ENCODE measurements at regions not wholly inside any gene's neighbourhood (a gene's known extent, or its start where the extent isn't known, plus 50 kb on each side); places are given as distances from the start of the nearest gene placed in this dataset.

DNA sequence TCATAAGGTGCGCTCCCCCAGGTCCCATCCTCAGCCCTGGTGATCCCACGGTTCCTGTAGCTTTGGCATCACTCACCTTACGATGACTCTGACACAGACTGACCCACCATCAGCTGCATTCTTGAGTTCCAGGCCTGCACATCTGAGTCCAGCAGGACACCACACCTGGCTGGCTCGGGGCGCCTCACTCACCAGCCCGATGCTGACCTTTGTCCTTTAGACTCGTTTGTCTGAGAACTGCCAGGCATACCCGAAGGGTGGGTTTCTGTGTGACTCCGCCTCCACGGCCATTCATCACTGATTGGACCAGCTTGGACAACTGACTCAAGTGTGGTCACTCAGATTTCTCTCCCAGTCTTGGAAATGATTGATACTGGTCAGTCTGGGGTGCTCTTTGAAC is 129.4 kb upstream of the CSF3R start:
- no peak for ATAC-seq
- TF ChIP-seq SNAI2 (CRISPR knock-in tag; IDR thresholded peaks at IDR 0.05) (no peak), TCF4 (CRISPR knock-in tag; IDR thresholded peaks at IDR 0.05; ENCODE audit: borderline replicate concordance) (no peak), OSR1 (CRISPR knock-in tag; IDR thresholded peaks at IDR 0.05) (no peak), PPARA (CRISPR knock-in tag; IDR thresholded peaks at IDR 0.05; ENCODE audit: borderline replicate concordance) (no peak), TOX (CRISPR knock-in tag; IDR thresholded peaks at IDR 0.05; ENCODE audit: borderline replicate concordance) (no peak), ZFP30 (CRISPR knock-in tag; IDR thresholded peaks at IDR 0.05) (no peak), ZC3H10 (CRISPR knock-in tag; IDR thresholded peaks at IDR 0.05) (no peak), ZNF8 (CRISPR knock-in tag; IDR thresholded peaks at IDR 0.05) (no peak), GLIS3 (CRISPR knock-in tag; IDR thresholded peaks at IDR 0.05) (no peak), BACH2 (CRISPR knock-in tag; IDR thresholded peaks at IDR 0.05; ENCODE audit: borderline replicate concordance) (no peak)
- TF ChIP-seq, protein P1, sequence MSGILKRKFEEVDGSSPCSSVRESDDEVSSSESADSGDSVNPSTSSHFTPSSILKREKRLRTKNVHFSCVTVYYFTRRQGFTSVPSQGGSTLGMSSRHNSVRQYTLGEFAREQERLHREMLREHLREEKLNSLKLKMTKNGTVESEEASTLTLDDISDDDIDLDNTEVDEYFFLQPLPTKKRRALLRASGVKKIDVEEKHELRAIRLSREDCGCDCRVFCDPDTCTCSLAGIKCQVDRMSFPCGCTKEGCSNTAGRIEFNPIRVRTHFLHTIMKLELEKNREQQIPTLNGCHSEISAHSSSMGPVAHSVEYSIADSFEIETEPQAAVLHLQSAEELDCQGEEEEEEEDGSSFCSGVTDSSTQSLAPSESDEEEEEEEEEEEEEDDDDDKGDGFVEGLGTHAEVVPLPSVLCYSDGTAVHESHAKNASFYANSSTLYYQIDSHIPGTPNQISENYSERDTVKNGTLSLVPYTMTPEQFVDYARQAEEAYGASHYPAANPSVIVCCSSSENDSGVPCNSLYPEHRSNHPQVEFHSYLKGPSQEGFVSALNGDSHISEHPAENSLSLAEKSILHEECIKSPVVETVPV (CRISPR knock-in tag; IDR thresholded peaks at IDR 0.05) = no peak

DNA sequence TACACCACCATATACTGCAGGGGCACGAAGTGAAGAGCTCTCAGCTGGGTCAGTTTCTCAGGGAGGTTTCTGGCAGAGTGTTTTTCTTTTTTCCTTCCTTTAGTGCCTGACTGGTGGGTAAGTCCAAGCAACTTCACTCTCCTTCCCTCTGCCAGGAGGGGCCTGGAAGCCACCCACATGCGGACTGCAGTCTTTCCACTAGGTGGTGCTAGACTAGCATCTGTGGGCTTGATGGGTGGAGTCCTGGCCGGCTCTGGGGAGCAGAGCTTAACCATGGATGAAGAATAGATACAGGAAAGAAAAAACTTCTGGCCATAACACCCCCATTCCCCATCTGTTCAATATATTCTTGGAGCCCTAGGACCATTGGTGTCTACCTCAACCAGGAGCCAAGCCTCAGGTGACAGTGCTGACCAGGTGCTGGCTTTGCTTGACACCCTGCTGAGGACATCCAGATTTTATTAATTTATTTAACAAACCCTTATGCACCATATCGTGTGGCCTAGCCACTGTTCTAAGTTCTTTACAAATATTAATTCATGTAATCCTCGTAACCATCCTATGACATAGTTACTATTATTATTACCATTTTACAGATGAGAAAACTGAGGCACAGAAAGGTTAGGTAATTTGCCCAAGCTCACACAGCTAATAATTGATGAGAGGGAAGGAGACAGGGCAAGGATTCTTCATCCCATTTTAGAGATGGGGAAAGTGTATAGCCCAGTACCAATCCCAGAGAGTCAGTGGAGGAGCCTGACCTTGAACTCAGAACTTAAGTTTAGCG is 126.7 kb upstream of the CSF3R start:
- peak; percentile 87 for ATAC-seq
- TF ChIP-seq, protein P2, sequence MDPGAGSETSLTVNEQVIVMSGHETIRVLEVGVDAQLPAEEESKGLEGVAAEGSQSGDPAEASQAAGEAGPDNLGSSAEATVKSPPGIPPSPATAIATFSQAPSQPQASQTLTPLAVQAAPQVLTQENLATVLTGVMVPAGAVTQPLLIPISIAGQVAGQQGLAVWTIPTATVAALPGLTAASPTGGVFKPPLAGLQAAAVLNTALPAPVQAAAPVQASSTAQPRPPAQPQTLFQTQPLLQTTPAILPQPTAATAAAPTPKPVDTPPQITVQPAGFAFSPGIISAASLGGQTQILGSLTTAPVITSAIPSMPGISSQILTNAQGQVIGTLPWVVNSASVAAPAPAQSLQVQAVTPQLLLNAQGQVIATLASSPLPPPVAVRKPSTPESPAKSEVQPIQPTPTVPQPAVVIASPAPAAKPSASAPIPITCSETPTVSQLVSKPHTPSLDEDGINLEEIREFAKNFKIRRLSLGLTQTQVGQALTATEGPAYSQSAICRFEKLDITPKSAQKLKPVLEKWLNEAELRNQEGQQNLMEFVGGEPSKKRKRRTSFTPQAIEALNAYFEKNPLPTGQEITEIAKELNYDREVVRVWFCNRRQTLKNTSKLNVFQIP (CRISPR knock-in tag; IDR thresholded peaks at IDR 0.05; ENCODE audit: borderline replicate concordance, low read depth) = no peak
- TF ChIP-seq ZNF565 (CRISPR knock-in tag; conservative IDR thresholded peaks at IDR 0.05; ENCODE audit: low read depth) = no peak

DNA sequence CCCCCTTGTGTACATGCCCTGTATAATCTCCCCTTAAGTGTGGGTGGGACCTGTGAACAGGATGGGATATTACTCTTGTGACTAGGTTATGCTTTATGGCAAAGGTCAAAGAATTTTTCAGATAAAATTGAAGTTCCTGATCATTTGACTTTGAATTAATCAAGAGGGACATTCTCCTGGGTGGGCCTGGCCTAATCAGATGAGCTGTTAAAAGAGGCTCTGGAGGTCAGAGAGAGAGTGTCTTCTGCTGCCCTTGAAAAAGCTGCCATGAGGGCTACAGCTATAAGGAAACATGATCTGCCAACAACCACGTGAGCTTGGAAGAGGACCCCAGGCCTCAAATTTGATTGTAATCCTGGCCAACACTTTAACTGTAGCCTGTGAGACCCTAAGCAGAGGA is 125.6 kb upstream of the CSF3R start:
- TF ChIP-seq, protein P3, sequence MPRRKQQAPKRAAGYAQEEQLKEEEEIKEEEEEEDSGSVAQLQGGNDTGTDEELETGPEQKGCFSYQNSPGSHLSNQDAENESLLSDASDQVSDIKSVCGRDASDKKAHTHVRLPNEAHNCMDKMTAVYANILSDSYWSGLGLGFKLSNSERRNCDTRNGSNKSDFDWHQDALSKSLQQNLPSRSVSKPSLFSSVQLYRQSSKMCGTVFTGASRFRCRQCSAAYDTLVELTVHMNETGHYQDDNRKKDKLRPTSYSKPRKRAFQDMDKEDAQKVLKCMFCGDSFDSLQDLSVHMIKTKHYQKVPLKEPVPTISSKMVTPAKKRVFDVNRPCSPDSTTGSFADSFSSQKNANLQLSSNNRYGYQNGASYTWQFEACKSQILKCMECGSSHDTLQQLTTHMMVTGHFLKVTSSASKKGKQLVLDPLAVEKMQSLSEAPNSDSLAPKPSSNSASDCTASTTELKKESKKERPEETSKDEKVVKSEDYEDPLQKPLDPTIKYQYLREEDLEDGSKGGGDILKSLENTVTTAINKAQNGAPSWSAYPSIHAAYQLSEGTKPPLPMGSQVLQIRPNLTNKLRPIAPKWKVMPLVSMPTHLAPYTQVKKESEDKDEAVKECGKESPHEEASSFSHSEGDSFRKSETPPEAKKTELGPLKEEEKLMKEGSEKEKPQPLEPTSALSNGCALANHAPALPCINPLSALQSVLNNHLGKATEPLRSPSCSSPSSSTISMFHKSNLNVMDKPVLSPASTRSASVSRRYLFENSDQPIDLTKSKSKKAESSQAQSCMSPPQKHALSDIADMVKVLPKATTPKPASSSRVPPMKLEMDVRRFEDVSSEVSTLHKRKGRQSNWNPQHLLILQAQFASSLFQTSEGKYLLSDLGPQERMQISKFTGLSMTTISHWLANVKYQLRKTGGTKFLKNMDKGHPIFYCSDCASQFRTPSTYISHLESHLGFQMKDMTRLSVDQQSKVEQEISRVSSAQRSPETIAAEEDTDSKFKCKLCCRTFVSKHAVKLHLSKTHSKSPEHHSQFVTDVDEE (CRISPR knock-in tag; IDR thresholded peaks at IDR 0.05) = no peak
- no peak for TF ChIP-seq OSR1 (CRISPR knock-in tag; IDR thresholded peaks at IDR 0.05)
- TF ChIP-seq GLIS3 (CRISPR knock-in tag; IDR thresholded peaks at IDR 0.05) = no peak
- no peak for TF ChIP-seq ZNF565 (CRISPR knock-in tag; conservative IDR thresholded peaks at IDR 0.05; ENCODE audit: low read depth)
- no peak for TF ChIP-seq CSDC2 (CRISPR knock-in tag; IDR thresholded peaks at IDR 0.05)
- no peak for TF ChIP-seq ZNF70 (CRISPR knock-in tag; IDR thresholded peaks at IDR 0.05)
- no peak for TF ChIP-seq PPARA (CRISPR knock-in tag; IDR thresholded peaks at IDR 0.05; ENCODE audit: borderline replicate concordance)
- TF ChIP-seq ESRRG (CRISPR knock-in tag; IDR thresholded peaks at IDR 0.05) = no peak
- TF ChIP-seq, protein P2 (CRISPR knock-in tag; IDR thresholded peaks at IDR 0.05; ENCODE audit: borderline replicate concordance, low read depth) = no peak
- no peak for TF ChIP-seq SNAI2 (CRISPR knock-in tag; IDR thresholded peaks at IDR 0.05)
- no peak for TF ChIP-seq TOX (CRISPR knock-in tag; IDR thresholded peaks at IDR 0.05; ENCODE audit: borderline replicate concordance)
- TF ChIP-seq RARB (CRISPR knock-in tag; IDR thresholded peaks at IDR 0.05) = no peak
- TF ChIP-seq TCF4 (CRISPR knock-in tag; IDR thresholded peaks at IDR 0.05; ENCODE audit: borderline replicate concordance) = no peak
- TF ChIP-seq, protein P4, sequence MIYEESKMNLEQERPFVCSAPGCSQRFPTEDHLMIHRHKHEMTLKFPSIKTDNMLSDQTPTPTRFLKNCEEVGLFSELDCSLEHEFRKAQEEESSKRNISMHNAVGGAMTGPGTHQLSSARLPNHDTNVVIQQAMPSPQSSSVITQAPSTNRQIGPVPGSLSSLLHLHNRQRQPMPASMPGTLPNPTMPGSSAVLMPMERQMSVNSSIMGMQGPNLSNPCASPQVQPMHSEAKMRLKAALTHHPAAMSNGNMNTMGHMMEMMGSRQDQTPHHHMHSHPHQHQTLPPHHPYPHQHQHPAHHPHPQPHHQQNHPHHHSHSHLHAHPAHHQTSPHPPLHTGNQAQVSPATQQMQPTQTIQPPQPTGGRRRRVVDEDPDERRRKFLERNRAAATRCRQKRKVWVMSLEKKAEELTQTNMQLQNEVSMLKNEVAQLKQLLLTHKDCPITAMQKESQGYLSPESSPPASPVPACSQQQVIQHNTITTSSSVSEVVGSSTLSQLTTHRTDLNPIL (CRISPR knock-in tag; IDR thresholded peaks at IDR 0.05; ENCODE audit: low read depth) = no peak
- TF ChIP-seq, protein P5, sequence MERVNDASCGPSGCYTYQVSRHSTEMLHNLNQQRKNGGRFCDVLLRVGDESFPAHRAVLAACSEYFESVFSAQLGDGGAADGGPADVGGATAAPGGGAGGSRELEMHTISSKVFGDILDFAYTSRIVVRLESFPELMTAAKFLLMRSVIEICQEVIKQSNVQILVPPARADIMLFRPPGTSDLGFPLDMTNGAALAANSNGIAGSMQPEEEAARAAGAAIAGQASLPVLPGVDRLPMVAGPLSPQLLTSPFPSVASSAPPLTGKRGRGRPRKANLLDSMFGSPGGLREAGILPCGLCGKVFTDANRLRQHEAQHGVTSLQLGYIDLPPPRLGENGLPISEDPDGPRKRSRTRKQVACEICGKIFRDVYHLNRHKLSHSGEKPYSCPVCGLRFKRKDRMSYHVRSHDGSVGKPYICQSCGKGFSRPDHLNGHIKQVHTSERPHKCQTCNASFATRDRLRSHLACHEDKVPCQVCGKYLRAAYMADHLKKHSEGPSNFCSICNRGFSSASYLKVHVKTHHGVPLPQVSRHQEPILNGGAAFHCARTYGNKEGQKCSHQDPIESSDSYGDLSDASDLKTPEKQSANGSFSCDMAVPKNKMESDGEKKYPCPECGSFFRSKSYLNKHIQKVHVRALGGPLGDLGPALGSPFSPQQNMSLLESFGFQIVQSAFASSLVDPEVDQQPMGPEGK (CRISPR knock-in tag; IDR thresholded peaks at IDR 0.05; ENCODE audit: borderline replicate concordance) = no peak
- ATAC-seq = no peak
